ENCODE measurements at regions not wholly inside any gene's neighbourhood (a gene's known extent, or its start where the extent isn't known, plus 50 kb on each side); places are given as distances from the start of the nearest gene placed in this dataset.

- DNase-seq (ENCODE audit: insufficient read length, low spot score) (peak; percentile 40), FAIRE-seq (peak; percentile 27)
- no peak for TF ChIP-seq POLR2A (IDR thresholded peaks at IDR 0.05; ENCODE audit: low read depth, low read length)
Observed at GRCh38 chr3:107992976-107993684, 97.7 kb downstream of the CD47 start.

GRCh38 chr3:107990926-107991325 lies 99.9 kb downstream of the CD47 start:
- FAIRE-seq = no peak
- DNase-seq (ENCODE audit: insufficient read length, low spot score) = no peak
- no peak for TF ChIP-seq POLR2A (IDR thresholded peaks at IDR 0.05; ENCODE audit: low read depth, low read length)

DNA sequence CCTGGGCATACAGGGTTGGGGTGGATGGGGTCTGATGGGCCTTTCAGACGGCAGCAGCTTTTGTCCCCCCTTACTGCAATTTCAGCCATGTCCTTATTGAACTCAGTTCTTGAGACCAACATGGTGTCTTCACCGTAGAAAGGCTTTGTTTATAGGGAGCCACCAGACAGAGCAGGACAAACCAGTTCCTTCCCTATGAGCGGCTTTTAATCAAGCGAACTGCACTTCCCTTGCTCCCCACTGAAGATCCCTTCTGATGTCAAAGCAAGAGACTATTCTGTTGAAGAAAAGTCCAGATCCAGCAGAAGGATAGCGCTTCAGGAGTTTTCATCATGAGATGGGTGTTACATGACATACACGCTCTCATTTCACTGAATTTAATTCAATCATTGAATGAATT lies 100.4 kb downstream of the CD47 start:
- DNase-seq (ENCODE audit: insufficient read length, low spot score) (no peak), FAIRE-seq (no peak)
- no peak for TF ChIP-seq POLR2A (IDR thresholded peaks at IDR 0.05; ENCODE audit: low read depth, low read length)

DNA sequence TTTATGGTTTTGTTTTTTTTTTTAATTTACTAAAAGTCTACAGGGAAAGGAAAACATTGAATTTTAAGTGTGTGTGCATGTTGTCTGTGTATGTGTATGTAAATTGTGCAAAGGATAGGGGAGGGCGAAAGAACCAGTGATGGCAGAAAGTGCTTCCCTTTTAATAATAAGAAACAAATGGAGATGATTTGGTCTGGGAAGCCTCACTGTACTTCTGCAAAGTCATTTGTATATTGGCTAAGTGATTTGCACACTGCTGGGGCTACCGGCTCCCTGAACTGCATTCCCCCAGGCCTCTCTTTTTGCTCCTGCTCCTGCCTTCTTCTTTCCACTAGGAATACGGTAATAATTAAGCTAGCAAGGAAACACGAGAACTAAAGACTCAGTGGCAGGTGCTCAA lies 101.2 kb downstream of the CD47 start:
- no peak for FAIRE-seq
- TF ChIP-seq POLR2A (IDR thresholded peaks at IDR 0.05; ENCODE audit: low read depth, low read length) = no peak
- no peak for DNase-seq (ENCODE audit: insufficient read length, low spot score)

- FAIRE-seq = no peak
- no peak for TF ChIP-seq POLR2A (IDR thresholded peaks at IDR 0.05; ENCODE audit: low read depth, low read length)
- no peak for DNase-seq (ENCODE audit: insufficient read length, low spot score)
Observed at GRCh38 chr3:107988460-107989175, 102.2 kb downstream of the CD47 start.

- FAIRE-seq = peak; percentile 96
- no peak for DNase-seq (ENCODE audit: insufficient read length, low spot score)
- no peak for TF ChIP-seq POLR2A (IDR thresholded peaks at IDR 0.05; ENCODE audit: low read depth, low read length)
Observed at GRCh38 chr3:107987036-107987939, 103.5 kb downstream of the CD47 start.

GRCh38 chr3:107986505-107986904 lies 104.3 kb downstream of the CD47 start:
- FAIRE-seq = no peak

GRCh38 chr3:107985496-107985895 lies 105.3 kb downstream of the CD47 start:
- no peak for TF ChIP-seq POLR2A (IDR thresholded peaks at IDR 0.05; ENCODE audit: low read depth, low read length)
- DNase-seq (ENCODE audit: insufficient read length, low spot score) = no peak
- peak; percentile 30 for FAIRE-seq

More at GRCh38 chr3:107986505-107986904, 104.3 kb downstream of the CD47 start:
- no peak for DNase-seq (ENCODE audit: insufficient read length, low spot score)
- no peak for TF ChIP-seq POLR2A (IDR thresholded peaks at IDR 0.05; ENCODE audit: low read depth, low read length)

GRCh38 chr3:107983247-107983646 lies 107.6 kb downstream of the CD47 start:
- no peak for TF ChIP-seq POLR2A (IDR thresholded peaks at IDR 0.05; ENCODE audit: low read depth, low read length)
- no peak for FAIRE-seq
- DNase-seq (ENCODE audit: insufficient read length, low spot score) = no peak

DNA sequence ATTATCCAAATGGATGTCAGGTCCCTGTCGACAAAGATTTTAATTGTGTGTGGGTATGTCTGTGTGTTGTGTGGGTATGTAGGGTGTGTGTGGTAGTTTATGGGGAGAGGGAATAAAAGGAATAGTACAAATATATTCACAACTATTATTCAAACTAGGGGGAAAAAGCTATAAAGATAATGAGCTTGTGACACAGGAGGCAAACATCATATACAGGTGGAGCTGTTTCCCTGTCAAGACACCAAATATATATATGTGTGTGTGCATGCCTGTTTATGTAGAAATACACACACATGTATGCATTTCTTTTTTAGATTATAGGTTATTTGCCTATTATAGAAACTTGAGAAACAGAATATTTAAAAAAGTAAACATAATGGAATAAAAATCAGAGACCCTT lies 108.7 kb downstream of the CD47 start:
- FAIRE-seq (no peak), DNase-seq (ENCODE audit: insufficient read length, low spot score) (no peak)
- TF ChIP-seq POLR2A (IDR thresholded peaks at IDR 0.05; ENCODE audit: low read depth, low read length) = no peak

- no peak for TF ChIP-seq POLR2A (IDR thresholded peaks at IDR 0.05; ENCODE audit: low read depth, low read length)
- FAIRE-seq (no peak), DNase-seq (ENCODE audit: insufficient read length, low spot score) (no peak)
Observed at GRCh38 chr3:107981471-107982111, 109.2 kb downstream of the CD47 start.

- FAIRE-seq (no peak), DNase-seq (ENCODE audit: insufficient read length, low spot score) (no peak)
- TF ChIP-seq POLR2A (IDR thresholded peaks at IDR 0.05; ENCODE audit: low read depth, low read length) = no peak
Observed at GRCh38 chr3:107979538-107979937, 111.3 kb downstream of the CD47 start.

DNA sequence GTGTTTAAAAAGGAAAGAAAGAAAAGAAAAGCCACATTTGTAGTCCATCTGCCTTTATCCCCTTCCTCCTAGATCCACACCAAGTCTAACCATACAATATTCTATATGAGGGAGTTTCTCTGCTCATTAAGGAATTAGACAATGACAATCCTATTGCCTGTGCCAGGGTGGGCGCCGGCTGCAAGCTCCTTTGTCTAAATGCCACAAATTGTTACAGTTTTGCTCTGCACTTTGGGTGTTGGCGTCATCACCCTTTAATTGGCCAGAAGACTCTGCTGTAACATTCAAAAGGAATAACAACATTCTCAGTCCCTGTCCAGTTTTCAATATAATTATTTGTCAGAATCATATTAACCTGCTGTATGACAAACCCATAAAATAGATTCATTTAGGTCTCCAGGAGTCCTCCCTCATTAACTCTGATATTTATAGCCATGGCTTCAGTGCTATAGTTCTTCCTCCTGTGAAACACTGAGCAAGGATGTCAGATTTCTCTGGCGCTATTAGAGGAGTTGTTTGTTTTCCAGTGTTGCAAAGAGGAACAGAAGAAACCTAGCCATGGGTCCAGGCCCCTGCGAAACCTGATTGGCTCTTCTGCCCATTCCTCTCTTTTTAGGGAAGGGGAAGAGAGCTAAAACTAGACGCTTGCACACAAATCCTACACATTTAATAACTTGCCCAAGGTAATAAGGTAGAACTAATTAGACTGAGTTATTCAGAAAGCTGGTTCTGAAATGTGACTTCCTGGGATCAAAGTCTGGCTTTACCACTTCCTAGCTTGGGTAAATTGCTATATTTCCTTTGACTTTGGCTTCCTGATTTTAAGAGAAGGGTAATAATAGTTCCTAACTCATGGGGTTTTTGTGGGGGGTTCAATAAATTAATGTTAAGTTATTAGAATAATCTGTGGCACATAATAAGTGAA lies 112.4 kb downstream of the CD47 start:
- no peak for DNase-seq (ENCODE audit: insufficient read length, low spot score)
- FAIRE-seq = no peak
- TF ChIP-seq POLR2A (IDR thresholded peaks at IDR 0.05; ENCODE audit: low read depth, low read length) = no peak

Data from H54 (cell line).